WTC11 (cell line): ENCODE measurements at regions not wholly inside any gene's neighbourhood (a gene's known extent, or its start where the extent isn't known, plus 50 kb on each side); places are given as distances from the start of the nearest gene placed in this dataset.

Experiments
- ATAC-seq: fragments of 200-7000 bp; cut with Tn5 transposase; 2 replicates; pipeline ENCODE4 v1.10.0; 2021; ENCODE audit warnings: mild to moderate bottlenecking, moderate library complexity
- CTCF ChIA-PET: fragments of 300-600 bp; sonication (Branson Sonifier 250); formaldehyde crosslinking; loops from one replicate; lab custom pipeline; 2021; ENCODE audit warnings: antibody characterized with exemption; lab: Charles Lee
- POLR2A ChIA-PET: fragments of 350-600 bp; sonication (Branson Sonifier 250); formaldehyde crosslinking; loops from one replicate; lab custom pipeline; 2021; ENCODE audit warnings: antibody characterized with exemption; lab: Charles Lee
- DNase-seq: peaks from one replicate; pipeline ENCODE4 v3.0.0; 2021; ENCODE audit warnings: low spot score
- H3K27ac Mint-ChIP-seq: 2 replicates; pipeline ENCODE4 v1.8.0; 2021; ENCODE audit warnings: mixed read lengths
- H3K27me3 Mint-ChIP-seq: 2 replicates; pipeline ENCODE4 v1.8.0; 2021; ENCODE audit warnings: low read depth, mild to moderate bottlenecking, moderate library complexity, mixed read lengths
- H3K36me3 Mint-ChIP-seq: 2 replicates; pipeline ENCODE4 v1.8.0; 2021; ENCODE audit warnings: mixed read lengths
- H3K4me1 Mint-ChIP-seq: 2 replicates; pipeline ENCODE4 v1.8.0; 2022; ENCODE audit warnings: mixed read lengths
- H3K4me3 Mint-ChIP-seq: 2 replicates; pipeline ENCODE4 v1.8.0; 2021; ENCODE audit warnings: mild to moderate bottlenecking, moderate library complexity, mixed read lengths
- H3K9me3 Mint-ChIP-seq: 2 replicates; pipeline ENCODE4 v1.8.0; 2021; ENCODE audit warnings: mixed read lengths
- ARID4B ChIP-seq: sonication (generic); formaldehyde crosslinking; IDR thresholded peaks from 2 replicates; pipeline ENCODE4 v1.8.0; 2023; ENCODE audit warnings: missing genetic modification reagents, mild to moderate bottlenecking, borderline replicate concordance
- CBFB ChIP-seq: sonication (generic); formaldehyde crosslinking; IDR thresholded peaks from 2 replicates; pipeline ENCODE4 v1.8.1; 2022; ENCODE audit warnings: mild to moderate bottlenecking, low read depth, missing genetic modification reagents
- CREM ChIP-seq: sonication (generic); formaldehyde crosslinking; IDR thresholded peaks from 2 replicates; pipeline ENCODE4 v1.8.1; 2022; ENCODE audit warnings: mild to moderate bottlenecking, missing genetic modification reagents, moderate library complexity
- E2F1 ChIP-seq: sonication (generic); formaldehyde crosslinking; IDR thresholded peaks from 2 replicates; pipeline ENCODE4 v1.8.0; 2022; ENCODE audit warnings: mild to moderate bottlenecking, missing genetic modification reagents
- E2F5 ChIP-seq: sonication (generic); formaldehyde crosslinking; IDR thresholded peaks from 2 replicates; pipeline ENCODE4 v1.8.1; 2022; ENCODE audit warnings: mild to moderate bottlenecking, moderate library complexity, missing genetic modification reagents
- EMX1 ChIP-seq: fragments of 250-450 bp; sonication (Bioruptor Pico); IDR thresholded peaks from 2 replicates; pipeline ENCODE4 v1.8.0; 2021; ENCODE audit warnings: mild to moderate bottlenecking
- GABPB1 ChIP-seq: sonication (generic); formaldehyde crosslinking; IDR thresholded peaks from 2 replicates; pipeline ENCODE4 v1.8.1; 2023; ENCODE audit warnings: mild to moderate bottlenecking, missing genetic modification reagents
- GRHL2 ChIP-seq: fragments of 250-450 bp; sonication (Bioruptor Pico); IDR thresholded peaks from 2 replicates; pipeline ENCODE4 v1.8.0; 2022; ENCODE audit warnings: mild to moderate bottlenecking, moderate library complexity; ENCODE audit not compliant: insufficient replicate concordance, severe bottlenecking
- IRF1 ChIP-seq: sonication (generic); formaldehyde crosslinking; IDR thresholded peaks from 2 replicates; pipeline ENCODE4 v1.8.0; 2023; ENCODE audit warnings: missing genetic modification reagents
- JUN ChIP-seq: sonication (generic); formaldehyde crosslinking; IDR thresholded peaks from 2 replicates; pipeline ENCODE4 v1.8.0; 2023; ENCODE audit warnings: mild to moderate bottlenecking, missing genetic modification reagents
- MLX ChIP-seq: sonication (generic); formaldehyde crosslinking; IDR thresholded peaks from 2 replicates; pipeline ENCODE4 v1.8.1; 2023; ENCODE audit warnings: mild to moderate bottlenecking, missing genetic modification reagents, moderate library complexity
- NR1H2 ChIP-seq: sonication (generic); formaldehyde crosslinking; IDR thresholded peaks from 2 replicates; pipeline ENCODE4 v1.9.0; 2021; ENCODE audit warnings: mild to moderate bottlenecking, moderate library complexity, missing genetic modification reagents
- PREB ChIP-seq: sonication (generic); formaldehyde crosslinking; IDR thresholded peaks from 2 replicates; pipeline ENCODE4 v1.8.1; 2022; ENCODE audit warnings: mild to moderate bottlenecking, missing genetic modification reagents, moderate library complexity, borderline replicate concordance
- TEAD1 ChIP-seq: sonication (generic); formaldehyde crosslinking; IDR thresholded peaks from 2 replicates; pipeline ENCODE4 v1.8.0; 2022; ENCODE audit warnings: mild to moderate bottlenecking, missing genetic modification reagents
- TP53 ChIP-seq: sonication (generic); formaldehyde crosslinking; IDR thresholded peaks from 2 replicates; pipeline ENCODE4 v1.8.1; 2023; ENCODE audit warnings: mild to moderate bottlenecking, missing genetic modification reagents
- USF1 ChIP-seq: sonication (generic); formaldehyde crosslinking; IDR thresholded peaks from 2 replicates; pipeline ENCODE4 v1.8.0; 2022; ENCODE audit warnings: mild to moderate bottlenecking, missing genetic modification reagents
- USF2 ChIP-seq: sonication (generic); formaldehyde crosslinking; IDR thresholded peaks from 2 replicates; pipeline ENCODE4 v1.8.1; 2023; ENCODE audit warnings: mild to moderate bottlenecking, missing genetic modification reagents, moderate library complexity
- ZNF219 ChIP-seq: sonication (generic); formaldehyde crosslinking; IDR thresholded peaks from 2 replicates; pipeline ENCODE4 v1.8.0; 2023; ENCODE audit warnings: missing genetic modification reagents, mild to moderate bottlenecking, borderline replicate concordance
- ZNF532 ChIP-seq: fragments of 250-450 bp; sonication (Bioruptor Pico); IDR thresholded peaks from 2 replicates; pipeline ENCODE4 v1.9.0; 2021; ENCODE audit warnings: mild to moderate bottlenecking, borderline replicate concordance

- CTCF ChIA-PET = interaction anchor here (1.4 kb wide), 1 partner anchor 85 kb away, joined by 5 read pairs; no protein-coding TSS in a partner anchor
- no peak overlapping the region for H3K4me3 Mint-ChIP-seq
- DNase-seq (no peak), ATAC-seq (no peak)
- no peak for TF ChIP-seq MLX (CRISPR knock-in tag)
- no peak for TF ChIP-seq NR1H2 (CRISPR knock-in tag)
- peaks cover 33% of the 10 kb centered on the region for H3K27me3 Mint-ChIP-seq
- no peaks in the 10 kb centered on the region for H3K4me1 Mint-ChIP-seq
- no peaks in the 10 kb centered on the region for H3K9me3 Mint-ChIP-seq
- H3K27ac Mint-ChIP-seq = no peak overlapping the region
- POLR2A ChIA-PET = no interaction called here
- H3K36me3 Mint-ChIP-seq = no peaks in the 10 kb centered on the region
Observed at GRCh38 chr2:120638450-120638849, 97.2 kb upstream of the GLI2 start.

- peaks cover 18% of the 10 kb centered on the region for H3K27me3 Mint-ChIP-seq
- ChIA-PET CTCF (interaction anchor here (3.0 kb wide), 1 partner anchor 88 kb away, joined by 11 read pairs; no protein-coding TSS in a partner anchor), POLR2A (no interaction called here)
- H3K4me1 Mint-ChIP-seq = no peaks in the 10 kb centered on the region
- DNase-seq (no peak), ATAC-seq (no peak)
- no peak overlapping the region for H3K27ac Mint-ChIP-seq
- H3K36me3 Mint-ChIP-seq = no peaks in the 10 kb centered on the region
- H3K9me3 Mint-ChIP-seq = no peaks in the 10 kb centered on the region
- no peak overlapping the region for H3K4me3 Mint-ChIP-seq
- TF ChIP-seq E2F5 = no peak
- no peak for TF ChIP-seq ARID4B (CRISPR knock-in tag)
- no peak for TF ChIP-seq E2F1 (CRISPR knock-in tag)
- no peak for TF ChIP-seq IRF1 (CRISPR knock-in tag)
- TF ChIP-seq USF1 (CRISPR knock-in tag) = no peak
- no peak for TF ChIP-seq CBFB
- TF ChIP-seq TEAD1 = no peak
- TF ChIP-seq PREB (CRISPR knock-in tag) = no peak
- no peak for TF ChIP-seq JUN (CRISPR knock-in tag)
- no peak for TF ChIP-seq CREM (CRISPR knock-in tag)
- TF ChIP-seq USF2 (CRISPR knock-in tag) = no peak
- no peak for TF ChIP-seq ZNF532 (CRISPR knock-in tag)
- no peak for TF ChIP-seq EMX1 (CRISPR knock-in tag)
- TF ChIP-seq TP53 (CRISPR knock-in tag) = no peak
- TF ChIP-seq GABPB1 = no peak
- TF ChIP-seq ZNF219 (CRISPR knock-in tag) = no peak
- TF ChIP-seq GRHL2 (CRISPR knock-in tag) = no peak
Observed at GRCh38 chr2:120641366-120641771, 94.3 kb upstream of the GLI2 start.
